ENCODE measurements at regions not wholly inside any gene's neighbourhood (a gene's known extent, or its start where the extent isn't known, plus 50 kb on each side); places are given as distances from the start of the nearest gene placed in this dataset.

- 53% methylated on average over 3 of the region's 3 CpGs for WGBS (ENCODE audit: low lambda C conversion rate)
- no peak overlapping the region for H3K4me3 ChIP-seq (ENCODE audit: low read depth in 2 of 2, low read length in 1 of 2)
- no peak overlapping the region for H3K9ac ChIP-seq
- H3K4me2 ChIP-seq, result 0 out of 2 replicates have a peak overlapping the region, but pooled peaks have one; percentile 13
- peak; percentile 69; the same call in 1 of the 2 replicates for TF ChIP-seq FOSL2 (IDR thresholded peaks at IDR 0.05; ENCODE audit: borderline replicate concordance, low read depth)
- no peak for TF ChIP-seq SMC3 (IDR thresholded peaks at IDR 0.05; ENCODE audit: low read depth, low read length)
- no peak for TF ChIP-seq RAD21 (IDR thresholded peaks at IDR 0.05; ENCODE audit: low read length)
- TF ChIP-seq RXRA (IDR thresholded peaks at IDR 0.05; ENCODE audit: borderline replicate concordance, low read depth), result peak; percentile 56; the same call in 1 of the 2 replicates
- peak in 1 of 2 experiments; percentile 49; a peak in 1 of 4 replicates for TF ChIP-seq EP300 (IDR thresholded peaks at IDR 0.05; ENCODE audit: borderline replicate concordance in 1 of 2, low read depth in 1 of 2, low read length in 1 of 2)
- no peak for TF ChIP-seq RCOR1 (IDR thresholded peaks at IDR 0.05; ENCODE audit: low read length)
- TF ChIP-seq RFX5 (IDR thresholded peaks at IDR 0.05; ENCODE audit: low read length), result no peak
- no peak for TF ChIP-seq MXI1 (IDR thresholded peaks at IDR 0.05; ENCODE audit: low read depth, low read length)
- no peak for TF ChIP-seq CTCF (IDR thresholded peaks at IDR 0.05)
- no peak for TF ChIP-seq TAF1 (IDR thresholded peaks at IDR 0.05; ENCODE audit: borderline replicate concordance, low read depth, low read length)
- no peak for TF ChIP-seq GABPA (IDR thresholded peaks at IDR 0.05; ENCODE audit: low read depth)
- no peak for TF ChIP-seq IRF3 (IDR thresholded peaks at IDR 0.05; ENCODE audit: low read depth, low read length)
- peak; percentile 85 for TF ChIP-seq PBX3 (IDR thresholded peaks at IDR 0.05)
- peak; percentile 71; the same call in 1 of the 2 replicates for TF ChIP-seq NFIC (IDR thresholded peaks at IDR 0.05; ENCODE audit: borderline replicate concordance)
- TF ChIP-seq POLR2AphosphoS5 (IDR thresholded peaks at IDR 0.05; ENCODE audit: low read depth, low read length), result no peak
- TF ChIP-seq TCF12 (IDR thresholded peaks at IDR 0.05), result peak; percentile 81
- no peak for TF ChIP-seq SIN3A (IDR thresholded peaks at IDR 0.05; ENCODE audit: borderline replicate concordance, low read depth, low read length)
- TF ChIP-seq CHD2 (IDR thresholded peaks at IDR 0.05; ENCODE audit: low read length, partially characterized antibody), result no peak
- peak; percentile 75 for TF ChIP-seq TEAD4 (IDR thresholded peaks at IDR 0.05; ENCODE audit: borderline replicate concordance, insufficient read depth)
- no peak for TF ChIP-seq MEF2A (IDR thresholded peaks at IDR 0.05; ENCODE audit: borderline replicate concordance, low read depth)
- TF ChIP-seq JUND (IDR thresholded peaks at IDR 0.05), result peak; percentile 79
- TF ChIP-seq YY1 (IDR thresholded peaks at IDR 0.05; ENCODE audit: low read depth), result no peak
- TF ChIP-seq ZBTB33 (IDR thresholded peaks at IDR 0.05; ENCODE audit: borderline replicate concordance, low read depth), result no peak
- TF ChIP-seq EZH2phosphoT487 (IDR thresholded peaks at IDR 0.05; ENCODE audit: borderline replicate concordance, low read depth), result no peak
- peaks cover 0 to 10% of the 10 kb centered on the region in 2 experiments; a peak in 1 of 4 replicates for H3K4me1 ChIP-seq (ENCODE audit: control insufficient read depth in 1 of 2, insufficient read depth in 2 of 2, low read depth in 1 of 2, low read length in 1 of 2)
- peak overlapping the region in 1 of 2 experiments; percentile 43; a peak in 1 of 4 replicates for H3K27ac ChIP-seq (ENCODE audit: low read depth in 2 of 2, low read length in 1 of 2)
- no peaks in the 10 kb centered on the region for H3F3A ChIP-seq (replicated peaks; ENCODE audit: insufficient read depth)
- ChIA-PET POLR2A (no interaction called here), CTCF (no interaction called here)
- no peaks in the 10 kb centered on the region for H3K9me2 ChIP-seq
- DNase-seq, result no peak
- H4K20me1 ChIP-seq (ENCODE audit: insufficient read depth), result no peaks in the 10 kb centered on the region
- H3K79me2 ChIP-seq (ENCODE audit: insufficient read depth), result no peaks in the 10 kb centered on the region
- no peaks in the 10 kb centered on the region for H3K36me3 ChIP-seq (replicated peaks in 1 of 2; ENCODE audit: control insufficient read depth in 1 of 2, insufficient read depth in 2 of 2, low read length in 1 of 2)
- no peaks in the 10 kb centered on the region for H3K9me3 ChIP-seq
- no peaks in the 10 kb centered on the region for H3K27me3 ChIP-seq (ENCODE audit: insufficient read depth)
- H2AFZ ChIP-seq (ENCODE audit: low read depth), result no peak overlapping the region
Measured at GRCh38 chr2:217551252-217551899, 451.4 kb downstream of the TNS1 start.
